HG03457 (cell line): ENCODE measurements at regions not wholly inside any gene's neighbourhood (a gene's known extent, or its start where the extent isn't known, plus 50 kb on each side); places are given as distances from the start of the nearest gene placed in this dataset.

Source experiments
- ATAC-seq: cut with Tn5 transposase; IDR thresholded peaks from one replicate; pipeline ENCODE4 v1.9.1; 2021; ENCODE audit warnings: moderate number of reproducible peaks; ENCODE audit not compliant: unreplicated experiment

- no peak for ATAC-seq
These were observed 214.3 kb upstream of the CDH5 start for GRCh38 chr16:66152181-66152580.

GRCh38 chr16:66150698-66151482 is 215.6 kb upstream of the CDH5 start:
- no peak for ATAC-seq

GRCh38 chr16:66147291-66147690 is 219.2 kb upstream of the CDH5 start:
- no peak for ATAC-seq

- ATAC-seq, result no peak
These were observed 219.7 kb upstream of the CDH5 start for GRCh38 chr16:66146798-66147197.

- no peak for ATAC-seq
These were observed 221.8 kb upstream of the CDH5 start for GRCh38 chr16:66144641-66145040.

- ATAC-seq, result no peak
These were observed 223.1 kb upstream of the CDH5 start for GRCh38 chr16:66143415-66143814.

- no peak for ATAC-seq
These were observed 224.6 kb upstream of the CDH5 start for GRCh38 chr16:66141885-66142284.

- no peak for ATAC-seq
These were observed 228.6 kb upstream of the CDH5 start for GRCh38 chr16:66137853-66138252.

GRCh38 chr16:66136841-66137240 is 229.7 kb upstream of the CDH5 start:
- no peak for ATAC-seq

- no peak for ATAC-seq
These were observed 230.7 kb upstream of the CDH5 start for GRCh38 chr16:66135838-66136237.

GRCh38 chr16:66135421-66135831 is 231.1 kb upstream of the CDH5 start:
- ATAC-seq, result no peak

- no peak for ATAC-seq
These were observed 231.6 kb upstream of the CDH5 start for GRCh38 chr16:66134875-66135274.

GRCh38 chr16:66133643-66134338 is 232.7 kb upstream of the CDH5 start:
- no peak for ATAC-seq

GRCh38 chr16:66131895-66132294 is 234.6 kb upstream of the CDH5 start:
- ATAC-seq, result no peak

GRCh38 chr16:66131156-66131807 is 235.2 kb upstream of the CDH5 start:
- no peak for ATAC-seq

- no peak for ATAC-seq
These were observed 236.1 kb upstream of the CDH5 start for GRCh38 chr16:66130296-66130905.

- no peak for ATAC-seq
These were observed 237.3 kb upstream of the CDH5 start for GRCh38 chr16:66129196-66129595.

- ATAC-seq, result no peak
These were observed 238.1 kb upstream of the CDH5 start for GRCh38 chr16:66128371-66128770.

GRCh38 chr16:66127459-66128370 is 238.8 kb upstream of the CDH5 start:
- ATAC-seq, result no peak

- no peak for ATAC-seq
These were observed 245.0 kb upstream of the CDH5 start for GRCh38 chr16:66121466-66121865.
